ENCODE measurements at regions not wholly inside any gene's neighbourhood (a gene's known extent, or its start where the extent isn't known, plus 50 kb on each side); places are given as distances from the start of the nearest gene placed in this dataset.

DNA sequence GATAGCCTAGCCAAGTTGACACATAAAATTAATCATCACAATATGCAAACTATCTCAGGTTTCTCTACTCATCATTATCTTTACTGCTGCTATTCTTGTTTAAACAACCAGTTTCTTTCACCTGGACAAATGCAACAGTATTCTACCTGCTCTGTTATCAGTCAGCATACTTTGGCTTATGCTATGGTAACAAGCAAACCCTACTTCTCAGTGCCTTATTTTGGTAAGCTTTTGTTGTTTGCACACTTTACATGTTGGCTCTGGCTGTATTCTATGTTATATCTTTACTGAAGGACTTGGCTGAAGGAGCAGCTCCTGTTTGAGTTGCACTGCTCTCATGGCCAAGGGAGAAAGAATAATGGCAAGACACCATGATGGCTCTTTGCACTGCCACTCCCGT, 463.1 kb downstream of the EPM2A start:
- no peak for ATAC-seq
- BruUV-seq (replicated peaks) = no TSS peak
- no peak overlapping the region for H3K27ac ChIP-seq (ENCODE audit: extremely low read length, insufficient read depth, low read length)
- no peaks in the 10 kb centered on the region for H3K27me3 ChIP-seq (ENCODE audit: control insufficient read depth in 1 of 2, insufficient read depth in 2 of 2, low read length in 2 of 2)
- no peak overlapping the region for H2AFZ ChIP-seq (ENCODE audit: low read length)
- DNase-seq (ENCODE audit: low spot score) = no peak
- H3K79me2 ChIP-seq (ENCODE audit: insufficient read depth, low read length) = no peaks in the 10 kb centered on the region
- H3K9me3 ChIP-seq (ENCODE audit: low read length) = no peaks in the 10 kb centered on the region
- no peak overlapping the region for H3K4me3 ChIP-seq (replicated peaks in 1 of 3; ENCODE audit: insufficient read depth in 1 of 3, low read depth in 2 of 3, low read length in 3 of 3)
- H4K20me1 ChIP-seq (ENCODE audit: insufficient read depth, low read length) = no peaks in the 10 kb centered on the region
- 50% methylated on average over 1 of the region's 1 CpG for WGBS (ENCODE audit: low lambda C conversion rate)
- POLR2A ChIA-PET = no interaction called here
- intact Hi-C loops (cut with micrococcal nuclease; ENCODE audit: unreplicated experiment) = no loop called here
- no peaks in the 10 kb centered on the region for H3K36me3 ChIP-seq (replicated peaks in 1 of 2; ENCODE audit: control insufficient read depth in 1 of 2, insufficient read depth in 2 of 2, low read length in 2 of 2)
- no peak for TF ChIP-seq ZSCAN12 (CRISPR knock-in tag; IDR thresholded peaks at IDR 0.05)
- TF ChIP-seq RBAK (CRISPR knock-in tag; IDR thresholded peaks at IDR 0.05) = peak; percentile 69; the same call in 1 of the 2 replicates
- TF ChIP-seq MYNN (CRISPR knock-in tag; IDR thresholded peaks at IDR 0.05; ENCODE audit: low read depth) = no peak
- 0 out of 2 replicates have a peak, but pooled peaks have one; percentile 48 for TF ChIP-seq ZNF12 (CRISPR knock-in tag; IDR thresholded peaks at IDR 0.05)
- H3K4me1 ChIP-seq (ENCODE audit: insufficient read depth, low read length) = peaks cover 87% of the 10 kb centered on the region
- in situ Hi-C loops (cut with HindIII; ENCODE audit: extremely low pct_ligation_motif_present, low pct_unique_long_range_greater_than_20kb) = no loop called here
- FAIRE-seq = no peak
- no peak overlapping the region for H3K4me2 ChIP-seq (ENCODE audit: low read depth, low read length)
- H3K9ac ChIP-seq (ENCODE audit: insufficient read depth, low read depth, low read length) = no peak overlapping the region
- CTCF ChIA-PET (ENCODE audit: low intra/inter-chr PET ratio, low total read pairs) = no interaction called here

DNA sequence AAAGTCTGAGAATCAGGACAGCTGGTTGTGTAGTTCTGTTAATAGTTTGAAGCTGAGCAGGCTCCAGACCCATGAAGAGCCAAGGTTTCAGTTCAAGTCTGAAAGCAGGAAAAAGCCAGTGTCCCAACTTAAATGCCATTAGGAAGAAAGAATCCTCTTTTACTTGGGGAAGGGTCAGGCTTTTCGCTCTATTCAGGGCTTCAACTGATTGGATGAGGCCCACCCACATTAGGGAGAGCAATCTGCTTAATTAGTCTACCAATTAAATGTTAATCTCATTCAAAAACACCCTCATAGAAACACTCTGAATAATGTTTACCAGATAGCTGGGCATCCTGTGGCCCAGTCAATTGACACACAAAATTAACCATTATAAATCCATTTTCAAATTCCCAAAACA, 462.2 kb downstream of the EPM2A start:
- DNase-seq (ENCODE audit: low spot score) (no peak), ATAC-seq (no peak), FAIRE-seq (no peak)
- no peaks in the 10 kb centered on the region for H3K9me3 ChIP-seq (ENCODE audit: low read length)
- no peaks in the 10 kb centered on the region for H3K36me3 ChIP-seq (replicated peaks in 1 of 2; ENCODE audit: control insufficient read depth in 1 of 2, insufficient read depth in 2 of 2, low read length in 2 of 2)
- no TSS peak for BruUV-seq (replicated peaks)
- ChIA-PET POLR2A (no interaction called here), CTCF (ENCODE audit: low intra/inter-chr PET ratio, low total read pairs) (no interaction called here)
- no peak overlapping the region for H3K27ac ChIP-seq (ENCODE audit: extremely low read length, insufficient read depth, low read length)
- H3K4me1 ChIP-seq (ENCODE audit: insufficient read depth, low read length) = peaks cover 88% of the 10 kb centered on the region
- H3K9ac ChIP-seq (ENCODE audit: insufficient read depth, low read depth, low read length) = no peak overlapping the region
- H3K27me3 ChIP-seq (ENCODE audit: control insufficient read depth in 1 of 2, insufficient read depth in 2 of 2, low read length in 2 of 2) = no peaks in the 10 kb centered on the region
- no peak overlapping the region for H3K4me3 ChIP-seq (replicated peaks in 1 of 3; ENCODE audit: insufficient read depth in 1 of 3, low read depth in 2 of 3, low read length in 3 of 3)
- no peaks in the 10 kb centered on the region for H4K20me1 ChIP-seq (ENCODE audit: insufficient read depth, low read length)
- WGBS (ENCODE audit: low lambda C conversion rate) = 100% methylated on average over 1 of the region's 1 CpG
- H3K79me2 ChIP-seq (ENCODE audit: insufficient read depth, low read length) = no peaks in the 10 kb centered on the region
- in situ Hi-C loops (cut with HindIII; ENCODE audit: extremely low pct_ligation_motif_present, low pct_unique_long_range_greater_than_20kb) (no loop called here), intact Hi-C loops (cut with micrococcal nuclease; ENCODE audit: unreplicated experiment) (no loop called here)
- no peak overlapping the region for H3K4me2 ChIP-seq (ENCODE audit: low read depth, low read length)
- H2AFZ ChIP-seq (ENCODE audit: low read length) = no peak overlapping the region
- TF ChIP-seq, protein P1, sequence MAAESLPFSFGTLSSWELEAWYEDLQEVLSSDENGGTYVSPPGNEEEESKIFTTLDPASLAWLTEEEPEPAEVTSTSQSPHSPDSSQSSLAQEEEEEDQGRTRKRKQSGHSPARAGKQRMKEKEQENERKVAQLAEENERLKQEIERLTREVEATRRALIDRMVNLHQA (CRISPR knock-in tag; IDR thresholded peaks at IDR 0.05) = no peak
- TF ChIP-seq ZNF263 (CRISPR knock-in tag; IDR thresholded peaks at IDR 0.05) = no peak
- no peak for TF ChIP-seq NR3C1 (CRISPR knock-in tag; IDR thresholded peaks at IDR 0.05)
- TF ChIP-seq FOXM1 (CRISPR knock-in tag; IDR thresholded peaks at IDR 0.05) = no peak
- TF ChIP-seq TBX2 (CRISPR knock-in tag; IDR thresholded peaks at IDR 0.05; ENCODE audit: borderline replicate concordance) = no peak
- no peak for TF ChIP-seq ZNF782 (CRISPR knock-in tag; IDR thresholded peaks at IDR 0.05; ENCODE audit: borderline replicate concordance)
- TF ChIP-seq POLR2G (IDR thresholded peaks at IDR 0.05; ENCODE audit: low read depth, low read length) = no peak
- TF ChIP-seq, protein P2, sequence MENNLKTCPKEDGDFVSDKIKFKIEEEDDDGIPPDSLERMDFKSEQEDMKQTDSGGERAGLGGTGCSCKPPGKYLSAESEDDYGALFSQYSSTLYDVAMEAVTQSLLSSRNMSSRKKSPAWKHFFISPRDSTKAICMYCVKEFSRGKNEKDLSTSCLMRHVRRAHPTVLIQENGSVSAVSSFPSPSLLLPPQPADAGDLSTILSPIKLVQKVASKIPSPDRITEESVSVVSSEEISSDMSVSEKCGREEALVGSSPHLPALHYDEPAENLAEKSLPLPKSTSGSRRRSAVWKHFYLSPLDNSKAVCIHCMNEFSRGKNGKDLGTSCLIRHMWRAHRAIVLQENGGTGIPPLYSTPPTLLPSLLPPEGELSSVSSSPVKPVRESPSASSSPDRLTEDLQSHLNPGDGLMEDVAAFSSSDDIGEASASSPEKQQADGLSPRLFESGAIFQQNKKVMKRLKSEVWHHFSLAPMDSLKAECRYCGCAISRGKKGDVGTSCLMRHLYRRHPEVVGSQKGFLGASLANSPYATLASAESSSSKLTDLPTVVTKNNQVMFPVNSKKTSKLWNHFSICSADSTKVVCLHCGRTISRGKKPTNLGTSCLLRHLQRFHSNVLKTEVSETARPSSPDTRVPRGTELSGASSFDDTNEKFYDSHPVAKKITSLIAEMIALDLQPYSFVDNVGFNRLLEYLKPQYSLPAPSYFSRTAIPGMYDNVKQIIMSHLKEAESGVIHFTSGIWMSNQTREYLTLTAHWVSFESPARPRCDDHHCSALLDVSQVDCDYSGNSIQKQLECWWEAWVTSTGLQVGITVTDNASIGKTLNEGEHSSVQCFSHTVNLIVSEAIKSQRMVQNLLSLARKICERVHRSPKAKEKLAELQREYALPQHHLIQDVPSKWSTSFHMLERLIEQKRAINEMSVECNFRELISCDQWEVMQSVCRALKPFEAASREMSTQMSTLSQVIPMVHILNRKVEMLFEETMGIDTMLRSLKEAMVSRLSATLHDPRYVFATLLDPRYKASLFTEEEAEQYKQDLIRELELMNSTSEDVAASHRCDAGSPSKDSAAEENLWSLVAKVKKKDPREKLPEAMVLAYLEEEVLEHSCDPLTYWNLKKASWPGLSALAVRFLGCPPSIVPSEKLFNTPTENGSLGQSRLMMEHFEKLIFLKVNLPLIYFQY (CRISPR knock-in tag; IDR thresholded peaks at IDR 0.05; ENCODE audit: borderline replicate concordance) = no peak
- TF ChIP-seq, protein P3, sequence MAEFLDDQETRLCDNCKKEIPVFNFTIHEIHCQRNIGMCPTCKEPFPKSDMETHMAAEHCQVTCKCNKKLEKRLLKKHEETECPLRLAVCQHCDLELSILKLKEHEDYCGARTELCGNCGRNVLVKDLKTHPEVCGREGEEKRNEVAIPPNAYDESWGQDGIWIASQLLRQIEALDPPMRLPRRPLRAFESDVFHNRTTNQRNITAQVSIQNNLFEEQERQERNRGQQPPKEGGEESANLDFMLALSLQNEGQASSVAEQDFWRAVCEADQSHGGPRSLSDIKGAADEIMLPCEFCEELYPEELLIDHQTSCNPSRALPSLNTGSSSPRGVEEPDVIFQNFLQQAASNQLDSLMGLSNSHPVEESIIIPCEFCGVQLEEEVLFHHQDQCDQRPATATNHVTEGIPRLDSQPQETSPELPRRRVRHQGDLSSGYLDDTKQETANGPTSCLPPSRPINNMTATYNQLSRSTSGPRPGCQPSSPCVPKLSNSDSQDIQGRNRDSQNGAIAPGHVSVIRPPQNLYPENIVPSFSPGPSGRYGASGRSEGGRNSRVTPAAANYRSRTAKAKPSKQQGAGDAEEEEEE (CRISPR knock-in tag; IDR thresholded peaks at IDR 0.05; ENCODE audit: borderline replicate concordance) = no peak
- TF ChIP-seq ZSCAN31 (CRISPR knock-in tag; IDR thresholded peaks at IDR 0.05; ENCODE audit: low read depth) = no peak

All from HepG2 (cell line).